CD4-positive, alpha-beta T cell treated with Interleukin-15 for 4 hours (primary cell): ENCODE measurements at regions not wholly inside any gene's neighbourhood (a gene's known extent, or its start where the extent isn't known, plus 50 kb on each side); places are given as distances from the start of the nearest gene placed in this dataset.

Experiments
- DNase-seq: peaks from one replicate; pipeline ENCODE4 v3.0.0-alpha.2; 2020; ENCODE audit warnings: low spot score

DNA sequence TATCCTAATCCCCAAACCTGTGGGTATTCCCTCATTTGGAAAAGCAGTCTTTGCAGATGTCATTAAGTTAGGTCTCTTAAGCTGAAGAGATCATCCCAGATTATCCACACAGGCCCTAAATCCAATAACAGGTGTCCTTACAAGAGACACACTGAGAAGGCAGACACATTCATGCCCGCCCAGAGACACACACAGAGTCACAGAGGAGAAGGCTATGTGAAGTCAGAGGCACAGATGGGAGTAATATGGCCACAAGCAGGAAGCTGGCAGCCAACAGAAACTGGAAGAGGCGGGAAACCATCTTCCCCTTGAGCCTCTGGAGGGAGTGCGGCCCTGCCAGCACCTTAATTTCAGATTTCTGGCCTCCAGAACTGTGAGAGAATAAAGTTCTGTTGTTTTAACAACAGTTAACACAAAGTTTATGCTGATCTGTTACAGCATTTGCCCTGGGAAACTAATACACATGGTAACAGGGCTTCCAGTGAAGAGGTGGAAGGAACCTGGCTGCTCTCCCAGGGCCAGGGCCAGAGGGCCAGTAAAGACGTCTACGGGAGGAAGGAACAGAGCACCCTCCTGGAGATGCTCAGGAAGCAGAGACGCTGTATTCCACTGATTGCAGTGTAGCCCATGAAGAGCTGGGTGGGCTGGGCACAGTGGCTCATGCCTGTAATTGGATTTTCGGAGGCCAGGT lies 217.5 kb downstream of the GLI2 start:
- DNase-seq, result no peak

DNA sequence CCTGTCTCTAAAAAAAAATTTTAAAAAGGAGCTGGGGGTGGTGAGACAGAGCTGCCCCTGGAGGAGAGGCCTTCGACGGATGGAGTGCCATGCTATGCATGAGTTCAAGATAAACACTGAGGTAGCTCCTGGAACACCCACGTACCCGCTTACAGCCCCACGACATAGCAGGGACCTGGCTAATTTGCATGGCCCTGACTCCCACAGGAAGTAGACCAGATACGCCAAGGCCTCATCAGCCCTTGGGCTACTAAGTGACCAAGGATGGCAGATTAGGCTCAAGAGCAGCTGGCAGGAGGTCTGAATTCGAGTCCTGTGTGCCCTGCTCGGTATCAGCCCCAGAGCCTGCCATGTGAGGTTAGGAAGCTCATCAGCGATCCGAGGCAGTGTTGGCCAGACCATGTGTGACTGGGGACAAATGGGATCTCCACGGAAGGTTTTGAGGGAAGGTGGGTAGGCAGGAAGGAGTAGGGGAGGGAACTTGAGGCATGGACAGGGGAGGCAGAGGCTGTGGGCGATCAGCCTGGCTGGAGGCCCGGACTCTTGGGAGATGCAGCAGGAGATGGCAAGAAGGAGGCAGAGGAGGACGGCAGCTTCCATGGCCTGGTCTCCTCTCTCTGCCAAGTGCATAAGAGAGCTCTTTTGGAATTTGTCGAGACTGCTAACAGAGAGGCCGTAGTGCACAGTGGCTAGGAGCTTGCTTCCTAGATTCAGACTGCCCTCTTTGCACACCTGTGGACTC lies 218.3 kb downstream of the GLI2 start:
- DNase-seq, result no peak

DNA sequence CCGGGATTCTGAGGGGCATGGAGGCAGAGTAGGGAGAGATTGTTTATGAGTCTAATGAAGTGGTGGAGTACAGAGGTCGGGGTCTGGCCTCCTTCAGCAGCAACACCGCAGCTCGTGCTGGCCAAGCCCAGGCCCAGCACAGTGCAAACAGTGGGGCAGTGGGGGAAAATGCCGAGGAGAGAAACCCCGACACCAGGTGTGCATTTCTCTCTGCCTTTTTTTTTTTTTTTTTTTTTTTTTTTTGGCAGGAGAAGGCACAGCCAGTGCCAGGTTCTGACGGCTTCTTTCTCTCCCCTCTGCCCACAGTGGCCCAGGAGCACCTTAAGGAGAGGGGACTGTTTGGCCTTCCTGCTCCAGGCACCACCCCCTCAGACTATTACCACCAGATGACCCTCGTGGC lies 219.3 kb downstream of the GLI2 start:
- no peak for DNase-seq

DNA sequence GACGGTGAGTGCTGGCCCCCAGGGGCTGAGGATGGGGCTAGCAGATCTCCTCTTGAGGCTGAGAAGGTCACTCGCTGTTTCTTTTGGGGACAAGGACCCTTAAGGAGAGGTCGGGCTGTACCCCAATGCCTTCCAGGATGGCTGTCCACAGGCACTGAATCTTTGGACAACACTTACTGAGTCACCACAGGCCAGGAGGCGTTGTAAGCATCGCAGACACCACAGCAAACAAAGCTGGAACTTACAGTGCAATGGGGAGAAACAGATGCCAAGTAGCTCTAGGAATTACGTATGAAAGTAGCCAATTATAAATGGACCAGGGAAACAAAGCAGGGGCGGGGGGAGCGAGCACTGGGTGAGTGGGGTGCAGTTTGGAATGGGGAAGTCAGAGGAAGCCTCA lies 219.8 kb downstream of the GLI2 start:
- DNase-seq, result no peak

DNA sequence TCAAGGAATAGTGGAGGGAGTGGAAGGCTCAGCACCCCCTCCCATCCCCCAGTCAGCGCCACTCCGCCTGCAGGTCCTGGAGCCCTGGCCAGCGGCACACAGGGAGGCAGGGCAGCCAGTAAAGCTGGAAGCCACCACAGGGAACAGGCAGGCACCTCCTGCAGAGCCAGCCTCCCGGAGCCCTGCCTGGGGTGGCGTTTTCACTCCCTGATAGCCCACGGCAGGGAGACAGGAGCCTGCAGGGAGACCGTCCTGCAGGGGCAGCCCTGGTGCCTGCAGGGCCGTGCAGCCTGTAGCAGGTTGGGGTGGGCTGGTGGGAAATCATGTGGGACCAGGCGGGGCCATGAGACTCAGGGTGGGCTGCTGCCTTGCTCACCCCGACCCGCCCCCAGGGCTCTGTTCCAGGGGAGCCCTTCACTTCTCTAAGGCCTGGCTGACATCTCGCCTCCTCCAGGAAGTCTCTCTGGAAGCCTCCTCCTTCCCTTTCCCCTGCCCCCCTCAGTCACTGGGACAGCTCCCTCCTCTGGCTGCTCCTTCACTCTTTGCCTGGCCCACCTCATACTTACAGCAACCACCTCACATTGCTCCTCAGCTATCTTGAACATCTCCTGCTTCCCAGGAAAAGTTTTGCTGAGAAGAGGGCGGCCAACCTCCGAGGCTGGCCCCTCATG lies 221.0 kb downstream of the GLI2 start:
- no peak for DNase-seq

DNA sequence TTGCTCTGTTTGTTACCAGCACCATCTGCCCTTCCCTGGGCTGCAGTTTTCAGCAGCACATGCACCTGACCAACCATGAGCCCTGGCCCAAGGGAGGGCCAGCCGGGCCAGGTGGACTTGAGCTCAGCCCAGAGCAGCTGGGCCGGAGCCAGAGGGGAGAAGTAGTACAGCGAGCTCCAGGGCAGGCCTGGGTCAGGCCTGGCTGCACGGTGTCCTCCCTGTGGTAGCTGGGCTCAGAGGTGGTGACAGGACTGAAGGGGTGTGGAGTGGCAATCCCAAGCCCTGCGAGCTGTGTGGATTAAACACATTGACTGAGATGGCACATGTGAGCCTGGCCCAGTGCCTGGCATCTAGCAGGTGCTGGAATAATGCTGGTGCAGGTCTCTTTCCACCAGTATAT lies 222.2 kb downstream of the GLI2 start:
- no peak for DNase-seq

DNA sequence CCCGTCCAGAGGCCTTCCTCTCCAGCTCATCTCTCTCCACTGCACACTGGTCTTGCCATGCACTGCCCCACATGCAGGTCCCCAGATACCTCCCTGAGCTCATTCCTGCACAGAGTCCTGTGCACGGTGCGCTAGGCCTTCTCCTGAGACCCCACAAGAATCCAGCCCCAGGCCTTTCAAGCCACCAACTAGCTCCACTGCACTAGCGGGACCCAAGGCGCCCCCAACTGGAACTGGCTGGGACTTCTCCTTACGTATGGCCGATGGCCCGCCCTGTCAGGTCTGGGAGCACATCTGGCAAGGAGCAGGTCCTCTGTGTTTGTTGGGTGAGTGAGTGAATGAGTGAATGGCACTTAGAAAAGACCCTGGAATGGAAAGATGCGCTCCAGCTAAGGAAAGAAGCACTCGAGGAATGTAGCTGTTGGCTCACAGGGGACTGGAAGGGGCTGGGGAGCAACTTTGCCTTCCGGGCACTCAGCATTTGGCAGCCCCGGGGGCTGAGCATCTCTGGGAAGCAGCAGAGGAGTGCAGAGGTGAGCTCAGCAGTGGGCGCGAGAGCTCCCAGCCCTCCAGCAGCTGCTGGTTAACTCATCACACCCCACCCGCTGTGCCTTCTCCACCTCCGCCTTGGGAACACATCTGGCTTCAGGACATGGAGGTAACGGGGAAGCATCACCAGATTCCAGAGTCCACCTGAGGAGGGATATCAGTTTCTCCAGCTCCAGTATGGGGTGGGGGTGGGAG lies 223.1 kb downstream of the GLI2 start:
- no peak for DNase-seq

DNA sequence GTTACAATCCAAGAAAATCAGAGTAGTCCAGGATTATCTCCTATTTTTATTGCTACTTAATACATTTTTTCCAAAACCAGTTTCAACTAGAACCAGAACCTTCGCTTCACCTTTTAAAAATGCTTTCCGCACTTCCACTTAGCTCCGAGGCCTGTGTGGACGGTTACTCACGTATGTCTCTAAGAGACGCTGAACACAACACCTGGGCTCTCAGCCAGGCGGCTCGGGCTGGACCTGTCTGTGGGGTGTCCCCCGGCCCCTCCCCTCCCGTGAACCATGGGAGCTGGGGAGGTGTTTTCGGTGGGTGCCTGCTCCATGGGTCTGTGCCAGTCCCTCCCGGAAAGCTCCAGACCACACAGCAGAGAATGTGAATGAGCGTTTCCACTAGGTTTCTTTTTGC lies 223.8 kb downstream of the GLI2 start:
- no peak for DNase-seq

DNA sequence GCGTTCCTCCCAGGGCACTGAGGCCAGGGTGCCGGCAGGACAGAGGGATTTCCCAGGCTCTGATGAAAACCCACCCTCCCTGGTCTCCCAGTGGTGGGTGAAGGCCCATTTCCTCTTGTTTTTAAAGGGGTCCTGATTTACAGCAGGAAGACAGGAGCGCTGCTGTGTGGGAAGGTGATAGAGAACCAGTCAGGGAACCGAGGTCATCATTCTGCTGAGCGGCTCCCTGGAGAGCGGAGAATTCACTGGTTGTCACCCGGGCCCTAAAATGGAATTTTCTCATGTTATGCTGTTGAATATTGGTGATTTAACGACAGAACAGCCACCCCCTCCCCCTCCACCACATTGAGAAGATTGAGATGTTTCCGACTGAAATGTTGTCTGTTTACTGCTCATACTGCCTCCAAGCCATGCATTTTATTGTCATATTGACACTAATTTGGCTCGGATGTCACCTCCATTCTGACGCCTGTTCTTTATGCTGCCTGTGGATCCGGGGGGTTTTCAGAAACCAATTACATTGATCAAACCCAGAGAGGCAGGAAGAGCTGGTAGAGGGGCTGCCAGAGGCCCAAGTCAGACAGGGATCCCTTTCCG lies 225.2 kb downstream of the GLI2 start:
- DNase-seq, result no peak

DNA sequence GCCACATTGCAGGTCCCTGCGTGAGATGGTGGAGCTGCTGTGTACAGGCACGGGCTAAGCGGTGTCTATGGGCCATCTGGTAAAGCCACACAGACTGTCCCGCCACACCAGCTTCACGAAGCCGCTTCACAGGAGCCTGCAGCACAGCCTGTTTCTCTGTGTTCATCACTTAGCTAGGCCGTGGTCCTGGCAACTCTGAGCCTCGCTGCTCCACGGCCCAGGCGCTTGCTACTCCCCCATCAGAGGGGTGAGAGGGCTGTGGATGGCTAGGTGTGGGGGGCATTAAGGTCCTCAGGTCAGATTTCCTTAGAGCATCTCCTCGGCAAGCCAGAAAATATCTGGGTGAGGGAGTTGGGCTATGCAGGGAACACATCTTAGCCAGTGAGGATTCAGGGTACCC lies 225.7 kb downstream of the GLI2 start:
- DNase-seq, result no peak

DNA sequence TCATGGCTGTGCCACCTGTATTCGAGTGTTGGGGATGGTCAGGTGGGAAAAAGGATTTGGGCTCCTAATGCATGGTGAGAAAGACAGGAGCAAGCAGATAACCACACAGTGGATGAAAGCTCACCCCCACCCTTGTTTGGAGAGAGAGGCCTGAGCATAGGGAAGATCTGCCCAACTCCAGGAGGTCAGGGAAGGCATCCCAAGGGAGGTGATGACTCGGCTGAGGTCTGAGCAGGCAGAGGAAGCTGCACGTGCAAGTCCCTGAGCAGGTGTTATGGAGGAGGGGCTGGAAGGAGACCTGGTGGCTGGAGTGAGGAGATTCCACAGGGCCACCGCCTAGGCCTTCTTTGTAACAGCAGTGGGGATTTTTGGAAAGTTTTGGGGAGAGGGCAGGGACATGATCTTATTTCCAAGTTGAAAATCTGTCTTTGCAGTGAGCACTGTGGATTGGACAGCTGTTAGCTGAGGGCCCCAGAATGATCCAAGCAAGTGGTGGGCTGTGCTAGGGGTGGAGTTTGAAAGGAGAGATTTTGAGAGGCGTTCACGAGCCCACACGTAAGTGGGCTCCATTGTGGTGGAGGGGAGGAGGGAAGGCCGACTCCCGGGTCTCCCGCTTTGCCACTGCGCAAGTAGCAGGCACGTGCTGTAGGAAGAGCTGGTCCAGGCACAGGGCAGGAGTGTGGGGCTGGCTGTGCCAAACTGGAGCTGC lies 228.5 kb downstream of the GLI2 start:
- DNase-seq, result no peak

DNA sequence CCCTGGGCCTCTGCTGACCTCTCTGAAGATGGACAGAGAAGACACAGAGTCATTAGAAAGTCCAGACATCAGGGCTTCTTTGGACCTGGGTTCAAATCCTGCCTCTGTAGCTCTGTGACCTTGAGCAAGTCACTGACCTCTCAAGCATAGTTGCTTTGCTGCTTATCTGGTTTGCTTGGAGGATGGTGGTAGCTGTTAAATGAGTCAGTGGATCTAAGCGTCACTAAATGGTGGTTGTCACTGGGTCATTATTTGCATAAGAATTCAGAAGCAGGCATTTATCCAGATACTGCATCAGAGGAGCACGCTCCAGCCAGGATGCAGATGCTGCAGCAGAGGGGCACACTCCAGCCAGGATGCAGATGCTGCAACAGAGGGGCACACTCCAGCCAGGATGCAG lies 229.2 kb downstream of the GLI2 start:
- DNase-seq, result no peak

DNA sequence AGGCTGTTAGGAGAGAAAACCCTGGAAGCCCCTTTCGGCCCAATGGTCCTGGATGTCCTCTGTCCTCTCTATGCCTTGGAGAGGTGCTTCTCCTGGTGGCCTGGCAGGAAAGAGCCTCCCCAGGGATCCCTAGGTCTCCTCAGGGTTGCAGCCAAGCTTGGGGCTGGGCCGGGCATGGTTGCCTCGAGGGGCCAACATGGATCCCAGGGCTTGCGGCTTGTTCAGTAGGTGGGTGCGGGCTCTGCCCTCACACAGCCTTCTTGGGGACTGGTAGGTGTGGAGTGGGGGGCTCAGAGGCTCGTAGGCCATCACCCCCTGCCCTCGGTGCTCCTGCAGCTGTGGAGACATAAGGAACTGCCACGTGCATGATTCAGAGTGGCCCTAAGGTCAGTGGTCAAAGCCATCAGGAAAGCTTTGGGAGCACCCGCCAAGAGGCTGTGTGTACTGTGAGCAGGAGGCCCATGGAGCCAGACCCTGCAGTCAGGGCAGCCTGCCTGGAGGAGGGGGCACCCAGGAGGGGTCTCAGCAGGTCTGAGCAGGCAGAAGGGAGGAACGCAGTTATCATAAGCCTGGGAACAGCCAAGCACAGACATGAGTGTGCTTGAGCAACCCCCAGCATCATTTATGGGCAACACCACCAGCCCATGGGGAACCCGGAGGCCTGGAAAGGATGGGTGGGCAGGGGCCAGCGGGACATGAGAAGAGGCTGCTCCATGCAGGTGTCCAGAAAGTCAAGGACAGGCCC lies 231.0 kb downstream of the GLI2 start:
- DNase-seq, result no peak

DNA sequence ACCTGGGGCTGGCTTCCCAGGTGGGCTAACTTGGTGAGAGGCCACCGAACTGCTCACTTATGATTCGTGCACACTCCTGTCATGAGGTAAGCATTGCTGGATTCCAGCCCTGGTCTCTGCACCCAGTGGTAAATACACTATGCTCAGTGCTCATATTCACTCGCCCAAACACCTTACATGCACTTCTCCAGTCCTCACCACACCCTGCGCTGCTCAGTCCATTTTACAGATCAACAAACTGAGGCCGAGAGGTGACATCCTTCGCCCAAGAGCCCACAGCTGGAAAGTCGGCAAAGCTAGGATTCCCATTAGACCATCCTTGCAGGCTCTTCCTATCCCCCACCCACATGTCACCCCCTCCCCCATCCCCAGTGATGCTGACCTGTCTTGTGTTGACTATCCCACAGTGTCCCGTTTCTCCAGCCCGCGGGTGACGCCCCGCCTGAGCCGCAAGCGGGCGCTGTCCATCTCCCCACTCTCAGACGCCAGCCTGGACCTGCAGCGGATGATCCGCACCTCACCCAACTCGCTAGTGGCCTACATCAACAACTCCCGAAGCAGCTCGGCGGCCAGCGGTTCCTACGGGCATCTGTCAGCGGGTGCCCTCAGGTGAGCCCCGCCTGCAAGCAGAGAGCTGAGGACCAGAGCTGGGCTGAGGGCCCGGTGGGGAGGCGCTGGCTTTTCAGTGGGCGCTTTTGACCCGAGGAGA lies 232.8 kb downstream of the GLI2 start:
- DNase-seq, result no peak

DNA sequence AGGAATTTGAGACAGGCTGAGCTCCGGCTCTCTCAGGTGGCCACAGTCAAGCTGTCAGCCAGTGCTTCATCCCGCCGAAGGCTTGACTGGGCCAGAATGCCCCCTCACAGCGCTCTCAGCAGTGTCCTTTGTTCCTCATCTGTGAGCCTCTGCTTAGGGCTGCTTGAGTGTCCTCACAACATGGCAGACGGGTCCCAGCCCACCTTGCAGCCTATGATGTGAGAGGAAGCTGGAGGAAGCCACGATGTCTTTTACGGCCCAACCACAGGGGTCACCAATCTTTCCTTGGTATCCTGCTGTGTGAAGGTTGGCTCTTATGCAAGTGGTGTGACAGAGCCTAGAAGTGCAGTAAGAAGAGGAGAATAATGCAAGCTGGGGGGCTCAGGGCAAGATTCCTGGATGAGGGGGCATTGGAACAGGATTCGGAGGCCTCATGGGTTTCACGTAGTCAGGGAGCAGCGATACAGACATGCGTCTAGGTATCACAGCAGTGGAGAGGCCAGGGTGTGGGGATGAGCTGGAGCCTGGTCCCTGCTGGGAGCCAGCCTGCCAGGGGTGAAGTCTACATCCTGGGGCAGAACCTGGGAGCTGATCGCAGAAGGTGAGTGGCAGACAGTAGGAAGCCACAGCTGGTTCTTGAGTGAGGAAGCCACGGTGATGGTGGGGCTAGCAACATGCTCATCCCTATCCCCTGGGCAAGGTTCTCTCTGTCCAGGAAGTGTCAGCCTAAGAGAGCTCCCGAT lies 234.1 kb downstream of the GLI2 start:
- DNase-seq, result no peak

DNA sequence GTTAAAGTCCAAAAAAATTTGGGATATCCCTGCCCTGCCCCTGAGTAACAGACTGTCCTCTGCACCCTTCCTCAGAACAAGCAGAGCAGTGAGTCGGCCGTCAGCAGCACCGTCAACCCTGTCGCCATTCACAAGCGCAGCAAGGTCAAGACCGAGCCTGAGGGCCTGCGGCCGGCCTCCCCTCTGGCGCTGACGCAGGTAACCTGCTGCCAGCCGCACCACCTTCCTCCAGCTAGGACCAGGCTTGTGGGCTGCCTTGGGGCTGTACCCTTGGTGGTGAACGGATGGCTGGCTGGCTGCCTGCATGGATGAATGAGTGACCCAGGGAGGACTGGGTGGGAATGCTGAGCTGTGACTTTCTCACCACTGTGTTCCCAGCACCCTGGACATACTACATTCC lies 236.2 kb downstream of the GLI2 start:
- DNase-seq, result no peak

DNA sequence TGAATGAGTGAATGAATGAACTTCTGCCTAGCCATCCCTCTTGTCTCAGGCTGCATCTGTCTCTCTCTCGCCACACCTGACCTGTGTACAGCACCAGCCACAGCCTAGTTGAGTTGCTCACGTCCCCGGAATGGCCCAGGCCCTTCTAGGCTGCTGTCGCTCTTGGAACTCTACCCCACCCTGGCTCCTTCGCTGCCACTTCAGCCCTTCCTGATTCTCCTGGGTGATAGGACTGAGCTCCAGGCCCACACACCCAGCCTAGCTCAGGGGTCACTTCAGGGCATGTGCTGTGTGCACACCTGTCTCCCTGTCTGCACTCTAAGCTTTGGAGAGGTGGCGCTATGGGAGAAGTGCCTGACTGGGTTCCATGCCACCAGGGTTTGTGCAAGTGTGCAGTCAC lies 236.6 kb downstream of the GLI2 start:
- no peak for DNase-seq

DNA sequence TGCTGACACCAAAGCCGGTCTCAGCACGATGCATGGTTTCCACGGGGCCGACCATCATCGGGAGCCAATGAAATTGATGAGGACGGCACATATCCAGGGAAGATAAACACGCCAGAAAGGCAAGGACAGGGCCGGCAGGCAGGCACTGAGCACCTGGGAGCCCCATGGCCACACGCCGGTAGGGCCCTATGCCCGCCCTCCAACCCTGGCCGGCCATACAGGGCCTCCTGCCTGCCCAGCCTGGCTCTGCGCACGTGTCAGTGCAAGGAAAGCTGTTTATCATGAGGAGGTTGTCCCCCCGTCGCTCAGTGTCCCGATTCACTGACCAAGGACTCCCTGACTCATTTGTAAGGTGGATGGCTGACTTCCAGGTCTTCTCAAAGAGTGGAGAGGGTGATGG lies 237.5 kb downstream of the GLI2 start:
- no peak for DNase-seq

DNA sequence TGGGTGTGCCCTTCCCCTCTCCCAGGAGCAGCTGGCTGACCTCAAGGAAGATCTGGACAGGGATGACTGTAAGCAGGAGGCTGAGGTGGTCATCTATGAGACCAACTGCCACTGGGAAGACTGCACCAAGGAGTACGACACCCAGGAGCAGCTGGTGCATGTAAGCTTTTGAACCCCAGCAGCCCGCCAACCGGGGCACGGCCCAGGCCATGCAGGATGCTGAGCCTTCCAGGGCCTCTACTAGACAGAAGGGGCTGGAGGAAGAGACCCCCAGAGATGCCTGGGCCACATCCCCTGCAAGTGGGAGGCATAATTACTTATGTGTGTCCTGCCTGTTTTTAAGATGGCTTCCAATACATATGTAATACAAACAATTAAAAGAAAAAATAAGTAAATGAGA lies 239.3 kb downstream of the GLI2 start:
- DNase-seq, result no peak
